ENCODE measurements at regions not wholly inside any gene's neighbourhood (a gene's known extent, or its start where the extent isn't known, plus 50 kb on each side); places are given as distances from the start of the nearest gene placed in this dataset.
"Not testable (repeated sequence)": the region's sequence is repeated elsewhere in the genome, so short reads cannot be mapped to it uniquely, and the experiment has no call there.

- intact Hi-C loops (cut with DNase I; ENCODE audit: low total_unique reads), result no loop called here
- no peaks in the 10 kb centered on the region for H3K9me3 ChIP-seq
- H3K4me1 ChIP-seq, result no peaks in the 10 kb centered on the region
- TF ChIP-seq POLR2AphosphoS5 (IDR thresholded peaks at IDR 0.05) (no peak), EP300 (IDR thresholded peaks at IDR 0.05) (no peak), CTCF (IDR thresholded peaks at IDR 0.05) (no peak), POLR2A (IDR thresholded peaks at IDR 0.05) (no peak)
- H3K36me3 ChIP-seq, result no peaks in the 10 kb centered on the region
- no peaks in the 10 kb centered on the region for H3K27me3 ChIP-seq
- no peak overlapping the region for H3K27ac ChIP-seq
- H3K4me3 ChIP-seq, result no peak overlapping the region
- DNase-seq, result no peak
These were observed 167.2 kb upstream of the SLIT2 start for GRCh38 chr4:20084488-20084887.

GRCh38 chr4:20078644-20079043 is 173.1 kb upstream of the SLIT2 start:
- no peaks in the 10 kb centered on the region for H3K36me3 ChIP-seq
- H3K27me3 ChIP-seq, result no peaks in the 10 kb centered on the region
- no peak overlapping the region for H3K4me3 ChIP-seq
- H3K27ac ChIP-seq, result no peak overlapping the region
- H3K9me3 ChIP-seq, result no peaks in the 10 kb centered on the region
- no peak for DNase-seq
- intact Hi-C loops (cut with DNase I; ENCODE audit: low total_unique reads), result no loop called here
- H3K4me1 ChIP-seq, result no peaks in the 10 kb centered on the region
- no peak for TF ChIP-seq POLR2AphosphoS5 (IDR thresholded peaks at IDR 0.05)
- no peak for TF ChIP-seq CTCF (IDR thresholded peaks at IDR 0.05)
- TF ChIP-seq POLR2A (IDR thresholded peaks at IDR 0.05), result no peak
- TF ChIP-seq EP300 (IDR thresholded peaks at IDR 0.05), result no peak
- WGBS, 5 donors, result 79 to 92% (median 87%) methylated on average over 5 of the region's 5 CpGs

- no peak for TF ChIP-seq POLR2A (IDR thresholded peaks at IDR 0.05)
- no peak for TF ChIP-seq CTCF (IDR thresholded peaks at IDR 0.05)
- no peak for TF ChIP-seq EP300 (IDR thresholded peaks at IDR 0.05)
- TF ChIP-seq POLR2AphosphoS5 (IDR thresholded peaks at IDR 0.05), result no peak
- H3K4me1 ChIP-seq, result no peaks in the 10 kb centered on the region
- intact Hi-C loops (cut with DNase I; ENCODE audit: low total_unique reads), result no loop called here
- no peak overlapping the region for H3K27ac ChIP-seq
- DNase-seq, result no peak
- no peak overlapping the region for H3K4me3 ChIP-seq
- no peaks in the 10 kb centered on the region for H3K9me3 ChIP-seq
- no peaks in the 10 kb centered on the region for H3K36me3 ChIP-seq
- no peaks in the 10 kb centered on the region for H3K27me3 ChIP-seq
These were observed 176.3 kb upstream of the SLIT2 start for GRCh38 chr4:20075248-20075871.

GRCh38 chr4:20074450-20074849 is 177.3 kb upstream of the SLIT2 start:
- no peak for TF ChIP-seq POLR2A (IDR thresholded peaks at IDR 0.05)
- no peak overlapping the region for H3K27ac ChIP-seq
- no peaks in the 10 kb centered on the region for H3K36me3 ChIP-seq
- WGBS, 5 donors, result 28 to 42% (median 35%) methylated on average over 3 of the region's 3 CpGs
- H3K4me1 ChIP-seq, result no peaks in the 10 kb centered on the region
- H3K4me3 ChIP-seq, result no peak overlapping the region
- intact Hi-C loops (cut with DNase I; ENCODE audit: low total_unique reads), result no loop called here
- no peak for DNase-seq
- no peaks in the 10 kb centered on the region for H3K9me3 ChIP-seq
- H3K27me3 ChIP-seq, result no peaks in the 10 kb centered on the region

DNA sequence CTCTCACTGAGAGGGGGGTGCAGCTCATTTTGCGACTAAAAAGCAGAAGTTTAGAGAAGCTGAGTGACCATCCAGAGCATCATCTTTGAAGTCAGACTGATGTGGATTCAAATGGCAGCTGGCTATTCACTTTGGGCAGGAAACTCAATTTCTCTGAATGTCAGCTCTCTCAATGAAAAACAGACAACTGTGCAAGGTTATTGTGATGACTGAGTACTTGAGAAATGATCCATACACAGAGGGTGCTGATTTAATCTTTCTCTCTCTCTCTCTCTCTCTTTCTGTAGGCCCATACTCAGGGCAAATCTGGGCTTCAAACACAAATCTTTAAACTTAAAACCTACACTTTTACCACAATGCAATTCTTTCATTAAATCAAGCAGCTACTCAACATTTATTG is 185.8 kb upstream of the SLIT2 start:
- H3K4me1 ChIP-seq, result peaks cover 0 to 12% (median 0%) of the 10 kb centered on the region in 4 donors
- no peak overlapping the region for H3K4me3 ChIP-seq
- no peak overlapping the region for H3K27ac ChIP-seq
- TF ChIP-seq POLR2A (IDR thresholded peaks at IDR 0.05), result no peak
- no peak for TF ChIP-seq POLR2AphosphoS5 (IDR thresholded peaks at IDR 0.05)
- no peak for TF ChIP-seq CTCF (IDR thresholded peaks at IDR 0.05)
- no peak for TF ChIP-seq EP300 (IDR thresholded peaks at IDR 0.05)
- intact Hi-C loops (cut with DNase I; ENCODE audit: low total_unique reads), result no loop called here
- H3K36me3 ChIP-seq, result no peaks in the 10 kb centered on the region
- no peak for DNase-seq
- 74 to 93% (median 84%) methylated on average over 1 of the region's 1 CpG for WGBS, 5 donors
- no peaks in the 10 kb centered on the region for H3K9me3 ChIP-seq
- no peaks in the 10 kb centered on the region for H3K27me3 ChIP-seq

- H3K27ac ChIP-seq; H3K4me3 ChIP-seq; DNase-seq; H3K36me3 ChIP-seq; H3K9me3 ChIP-seq; H3K27me3 ChIP-seq; intact Hi-C loops (cut with DNase I; ENCODE audit: low total_unique reads): not testable (repeated sequence)
- 87 to 97% (median 93%) methylated on average over 5 of the region's 5 CpGs for WGBS, 5 donors
- H3K4me1 ChIP-seq, result peaks cover 0 to 19% (median 0%) of the 10 kb centered on the region in 4 donors
These were observed 188.8 kb upstream of the SLIT2 start for GRCh38 chr4:20062857-20063256.
